OCI-LY3 (cell line): ENCODE measurements at regions not wholly inside any gene's neighbourhood (a gene's known extent, or its start where the extent isn't known, plus 50 kb on each side); places are given as distances from the start of the nearest gene placed in this dataset.

Experiments used
- CTCF ChIP-seq: fragments of 200-600, 300-600 bp; sonication (generic); IDR thresholded peaks from 2 replicates; pipeline ENCODE4 v1.5.1; 2014; ENCODE audit warnings: antibody characterized with exemption, low read length, low read depth
- EZH2phosphoT487 ChIP-seq: fragments of 200-600 bp; shearing (Covaris generic); IDR thresholded peaks from 2 replicates; pipeline ENCODE4 v1.6.1; 2018; ENCODE audit warnings: antibody characterized with exemption, mixed run types, low read depth

GRCh38 chr3:99498550-99499234 lies 139.7 kb upstream of the COL8A1 start:
- TF ChIP-seq CTCF: no peak
- TF ChIP-seq EZH2phosphoT487: no peak
